GM12878 (cell line): ENCODE measurements at regions not wholly inside any gene's neighbourhood (a gene's known extent, or its start where the extent isn't known, plus 50 kb on each side); places are given as distances from the start of the nearest gene placed in this dataset.
A peak's percentile ranks its signal among the peaks of the same experiment; 100 is the strongest.

Source experiments
- ATAC-seq: fragments of 200-7000 bp; cut with Tn5 transposase; 3 replicates; pipeline ENCODE4 v1.9.1; 2020; ENCODE audit warnings: mild to moderate bottlenecking, moderate library complexity
- BruUV-seq: library from RNA; stranded (reverse); fragments of 400-500 nt; replicated peaks from 2 replicates; lab custom pipeline; 2021; lab: Mats Ljungman, UMichigan
- CTCF ChIA-PET: fragments of 300-600 bp; sonication (Branson Sonifier 250); formaldehyde crosslinking; extraction: SDS; loops from one replicate; lab custom pipeline; 2021; ENCODE audit warnings: inconsistent platforms; lab: Yijun Ruan, JAX
- POLR2A ChIA-PET: fragments of 350-600 bp; formaldehyde crosslinking; extraction: SDS; loops from one replicate; lab custom pipeline; 2021; ENCODE audit warnings: inconsistent platforms; lab: Charles Lee
- RAD21 ChIA-PET: fragments of 300-600 bp; sonication (Branson Sonifier 250); formaldehyde crosslinking; loops from one replicate; lab custom pipeline; 2023; ENCODE audit warnings: antibody characterized with exemption; ENCODE audit not compliant: unreplicated experiment; lab: Charles Lee
- SMC1A ChIA-PET: fragments of 300-600 bp; sonication (Branson Sonifier 250); formaldehyde crosslinking; loops from one replicate; lab custom pipeline; 2023; ENCODE audit not compliant: unreplicated experiment, uncharacterized antibody; lab: Charles Lee
- DNase-seq: peaks from one replicate; pipeline ENCODE4 v3.0.0-alpha.2; 2011; ENCODE audit warnings: low read depth, low spot score
- FAIRE-seq: peaks from 3 replicates; lab custom pipeline; 2011; peaks lifted over from hg19 to GRCh38; lab: Jason Lieb, UNC
- H2AFZ ChIP-seq: 2 replicates; pipeline ENCODE4 v1.6.0; 2011; ENCODE audit warnings: low read depth, low read length, control low read depth; ENCODE audit not compliant: control insufficient read depth
- H3K27ac ChIP-seq: 2 replicates; pipeline ENCODE4 v1.5.1; 2011; ENCODE audit warnings: control low read depth; ENCODE audit not compliant: control insufficient read depth, insufficient read depth
- H3K27me3 ChIP-seq, 2 experiments: replicated peaks in 1 of 2; 2 replicates each; pipeline versions ENCODE4 v1.6.0 to v1.6.1; 2011; ENCODE audit warnings: low read length in 1 of 2; ENCODE audit not compliant: control insufficient read depth in 2 of 2, insufficient read depth in 2 of 2
- H3K36me3 ChIP-seq, 2 experiments: 2 replicates each; pipeline ENCODE4 v1.5.1; 2011; ENCODE audit warnings: low read length in 1 of 2; ENCODE audit not compliant: control insufficient read depth in 2 of 2, insufficient read depth in 2 of 2
- H3K4me1 ChIP-seq: 2 replicates; pipeline ENCODE4 v1.6.1; 2011; ENCODE audit warnings: mild to moderate bottlenecking, low read length, moderate library complexity, mixed read lengths; ENCODE audit not compliant: control insufficient read depth, insufficient read depth
- H3K4me2 ChIP-seq: 2 replicates; pipeline ENCODE4 v1.6.0; 2011; ENCODE audit warnings: control low read depth; ENCODE audit not compliant: control insufficient read depth, insufficient read depth
- H3K4me3 ChIP-seq: fragments of 200-600 bp; sonication (generic); 2 replicates; pipeline ENCODE4 v1.5.1; 2016
- H3K79me2 ChIP-seq: 2 replicates; pipeline ENCODE4 v1.6.0; 2011; ENCODE audit warnings: low read length; ENCODE audit not compliant: control insufficient read depth, insufficient read depth
- H3K9ac ChIP-seq: 2 replicates; pipeline ENCODE4 v1.8.0; 2011; ENCODE audit warnings: low read length, control low read depth, mixed read lengths; ENCODE audit not compliant: control insufficient read depth, insufficient read depth
- H3K9me3 ChIP-seq: replicated peaks from 3 replicates; pipeline ENCODE4 v1.5.1; 2011; ENCODE audit warnings: mild to moderate bottlenecking, low read length; ENCODE audit not compliant: control insufficient read depth, insufficient read depth
- H4K20me1 ChIP-seq: 2 replicates; pipeline ENCODE4 v1.6.0; 2011; ENCODE audit not compliant: control insufficient read depth, insufficient read depth
- ASH2L ChIP-seq: fragments of 300-600, 200-600 bp; sonication (generic); IDR thresholded peaks from 2 replicates; pipeline ENCODE4 v1.6.1; 2017; ENCODE audit warnings: low read depth, mild to moderate bottlenecking, borderline replicate concordance
- CBX5 ChIP-seq: sonication (generic); IDR thresholded peaks from 2 replicates; pipeline ENCODE4 v1.6.1; 2016; ENCODE audit warnings: low read depth, moderate library complexity, mild to moderate bottlenecking, inconsistent platforms
- ETV6 ChIP-seq, 2 experiments: fragments of 450-650 bp in 1 of 2; IDR thresholded peaks in 1 of 2; conservative IDR thresholded peaks in 1 of 2; 2 replicates each; pipeline ENCODE4 v1.6.1; 2014; ENCODE audit warnings: antibody characterized with exemption in 1 of 2, borderline replicate concordance in 1 of 2, low read depth in 1 of 2, mild to moderate bottlenecking in 1 of 2, moderate library complexity in 1 of 2
- KLF5 ChIP-seq: fragments of 450-650 bp; IDR thresholded peaks from 2 replicates; pipeline ENCODE4 v1.6.1; 2014; ENCODE audit warnings: mild to moderate bottlenecking; ENCODE audit not compliant: partially characterized antibody
- MAX ChIP-seq: IDR thresholded peaks from 2 replicates; pipeline ENCODE4 v1.6.1; 2012; ENCODE audit warnings: low read depth, low read length, improper control_type of control experiment
- MEF2B ChIP-seq: fragments of 450-650 bp; IDR thresholded peaks from 2 replicates; pipeline ENCODE4 v1.6.1; 2018; ENCODE audit warnings: mild to moderate bottlenecking, moderate library complexity; ENCODE audit not compliant: partially characterized antibody, poor library complexity, severe bottlenecking
- NFXL1 ChIP-seq: fragments of 450-650 bp; IDR thresholded peaks from 2 replicates; pipeline ENCODE4 v1.6.1; 2017; ENCODE audit warnings: antibody characterized with exemption, mild to moderate bottlenecking, borderline replicate concordance
- PBX3 ChIP-seq: IDR thresholded peaks from 2 replicates; pipeline ENCODE4 v1.6.1; 2011; ENCODE audit warnings: mild to moderate bottlenecking, low read depth, low read length, moderate library complexity; ENCODE audit not compliant: insufficient replicate concordance
- RELB ChIP-seq: fragments of 450-650 bp; IDR thresholded peaks from 2 replicates; pipeline ENCODE4 v1.6.1; 2017; ENCODE audit warnings: low read depth, mild to moderate bottlenecking, moderate library complexity
- ZBTB11 ChIP-seq: fragments of 450-650 bp; formaldehyde crosslinking; IDR thresholded peaks from 2 replicates; pipeline ENCODE4 v1.5.0; 2022; ENCODE audit warnings: mild to moderate bottlenecking, missing genetic modification characterization
- ZNF274 ChIP-seq: IDR thresholded peaks from one replicate; pipeline ENCODE4 v1.8.0; 2011; ENCODE audit not compliant: insufficient read length, insufficient read depth
- WGBS: methylation state at CpG from one replicate; pipeline ENCODE4 v1.1.6; 2016; ENCODE audit warnings: low lambda C conversion rate; ENCODE audit not compliant: insufficient replicate concordance, insufficient coverage; ENCODE audit errors: missing lambda C conversion rate; 5-methylcytosine and 5-hydroxymethylcytosine counted together
- in situ Hi-C: fragments of 300-500 bp; cut with MboI; formaldehyde crosslinking; loops from 9 replicates; pipeline ENCODE4 v1.14.3; 2018; ENCODE audit warnings: mixed read lengths
- intact Hi-C: fragments of 100-400 bp; cut with micrococcal nuclease; formaldehyde crosslinking; loops from one replicate; pipeline ENCODE4 v1.14.2; 2022; ENCODE audit not compliant: unreplicated experiment
- TF ChIP-seq, protein P1 (sequence below): fragments of 150-350 bp; IDR thresholded peaks from 2 replicates; pipeline ENCODE4 v1.6.1; 2014; ENCODE audit warnings: mild to moderate bottlenecking, low read depth, low read length

- no peak overlapping the region for H3K4me2 ChIP-seq
- ChIA-PET SMC1A (interaction anchor here (0.9 to 1.0 kb wide), 2 partner anchors 65 to 69 kb away, joined by 3 to 5 read pairs; no protein-coding TSS in a partner anchor), POLR2A (interaction anchor here (1.4 kb wide), 1 partner anchor 24 kb away, joined by 4 read pairs; no protein-coding TSS in a partner anchor), RAD21 (interaction anchor here (1.1 kb wide), 1 partner anchor 69 kb away, joined by 4 read pairs; no protein-coding TSS in a partner anchor), CTCF (interaction anchor here (1.0 kb wide), 1 partner anchor 9 kb away, joined by 3 read pairs; no protein-coding TSS in a partner anchor)
- no peak for DNase-seq
- H3K4me1 ChIP-seq, result no peaks in the 10 kb centered on the region
- intact Hi-C loops (loop anchor here (2.0 kb wide), 1 partner anchor 70 kb away; no protein-coding TSS in a partner anchor), in situ Hi-C loops (no loop called here)
- H3K4me3 ChIP-seq, result no peak overlapping the region
- no peak overlapping the region for H2AFZ ChIP-seq
- no peaks in the 10 kb centered on the region for H3K27me3 ChIP-seq
- H3K36me3 ChIP-seq, result no peaks in the 10 kb centered on the region
- H3K9ac ChIP-seq, result no peak overlapping the region
- H4K20me1 ChIP-seq, result no peaks in the 10 kb centered on the region
- no peak for FAIRE-seq
- H3K79me2 ChIP-seq, result no peaks in the 10 kb centered on the region
- no peak overlapping the region for H3K27ac ChIP-seq
- no peak for ATAC-seq
- 35% methylated on average over 4 of the region's 4 CpGs for WGBS
- no TSS peak for BruUV-seq
- no peaks in the 10 kb centered on the region; the same call in 2 of the 3 replicates for H3K9me3 ChIP-seq
- TF ChIP-seq ASH2L, result no peak
- TF ChIP-seq, protein P1, sequence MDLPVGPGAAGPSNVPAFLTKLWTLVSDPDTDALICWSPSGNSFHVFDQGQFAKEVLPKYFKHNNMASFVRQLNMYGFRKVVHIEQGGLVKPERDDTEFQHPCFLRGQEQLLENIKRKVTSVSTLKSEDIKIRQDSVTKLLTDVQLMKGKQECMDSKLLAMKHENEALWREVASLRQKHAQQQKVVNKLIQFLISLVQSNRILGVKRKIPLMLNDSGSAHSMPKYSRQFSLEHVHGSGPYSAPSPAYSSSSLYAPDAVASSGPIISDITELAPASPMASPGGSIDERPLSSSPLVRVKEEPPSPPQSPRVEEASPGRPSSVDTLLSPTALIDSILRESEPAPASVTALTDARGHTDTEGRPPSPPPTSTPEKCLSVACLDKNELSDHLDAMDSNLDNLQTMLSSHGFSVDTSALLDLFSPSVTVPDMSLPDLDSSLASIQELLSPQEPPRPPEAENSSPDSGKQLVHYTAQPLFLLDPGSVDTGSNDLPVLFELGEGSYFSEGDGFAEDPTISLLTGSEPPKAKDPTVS, result no peak
- TF ChIP-seq ZNF274, result no peak
- peak; percentile 70 for TF ChIP-seq KLF5
- peak; percentile 13; the same call in 1 of the 2 replicates for TF ChIP-seq RELB
- TF ChIP-seq ZBTB11 (CRISPR knock-in tag), result no peak
- TF ChIP-seq CBX5, result peak; percentile 56; the same call in 1 of the 2 replicates
- TF ChIP-seq ETV6 (conservative IDR thresholded peaks at IDR 0.05 in 1 of 2, IDR thresholded peaks at IDR 0.05 in 1 of 2; ENCODE audit: borderline replicate concordance in 1 of 2, low read depth in 1 of 2), result no peak
- no peak for TF ChIP-seq MEF2B
- TF ChIP-seq NFXL1, result no peak
- TF ChIP-seq PBX3, result no peak
- no peak for TF ChIP-seq MAX
These were observed 1199.9 kb downstream of the SI start for GRCh38 chr3:163878396-163878795.
